ENCODE measurements at regions not wholly inside any gene's neighbourhood (a gene's known extent, or its start where the extent isn't known, plus 50 kb on each side); places are given as distances from the start of the nearest gene placed in this dataset.

GRCh38 chr6:132021552-132022375, 70.6 kb upstream of the CCN2 start (continued):
- no peak; the same call in 1 of the 2 replicates for TF ChIP-seq PBX2 (CRISPR knock-in tag; IDR thresholded peaks at IDR 0.05)
- TF ChIP-seq MIER3 (CRISPR knock-in tag; IDR thresholded peaks at IDR 0.05; ENCODE audit: borderline replicate concordance): peak; percentile 36; the same call in 1 of the 2 replicates
- TF ChIP-seq ZNF230 (CRISPR knock-in tag; IDR thresholded peaks at IDR 0.05): no peak
- peak; percentile 66; the same call in 1 of the 2 replicates for TF ChIP-seq MYPOP (CRISPR knock-in tag; IDR thresholded peaks at IDR 0.05)
- TF ChIP-seq ZNF772 (CRISPR knock-in tag; IDR thresholded peaks at IDR 0.05): no peak
- no peak for TF ChIP-seq ZNF276 (CRISPR knock-in tag; IDR thresholded peaks at IDR 0.05; ENCODE audit: low read depth)
- TF ChIP-seq ASH2L (IDR thresholded peaks at IDR 0.05; ENCODE audit: insufficient read length, low read depth, low read length): peak; percentile 94
- TF ChIP-seq KLF15 (CRISPR knock-in tag; IDR thresholded peaks at IDR 0.05; ENCODE audit: borderline replicate concordance): no peak
- TF ChIP-seq ZSCAN21 (CRISPR knock-in tag; IDR thresholded peaks at IDR 0.05; ENCODE audit: borderline replicate concordance): no peak
- no peak for TF ChIP-seq AGO2 (optimal IDR thresholded peaks at IDR 0.05; ENCODE audit: low read depth, low read length)
- no peak for TF ChIP-seq MED13 (CRISPR knock-in tag; IDR thresholded peaks at IDR 0.05)
- no peak for TF ChIP-seq AFF4 (CRISPR knock-in tag; IDR thresholded peaks at IDR 0.05)
- no peak; the same call in 1 of the 2 replicates for TF ChIP-seq IKZF5 (CRISPR knock-in tag; IDR thresholded peaks at IDR 0.05)
- no peak for TF ChIP-seq TBX3 (IDR thresholded peaks at IDR 0.05; ENCODE audit: borderline replicate concordance)
- peak; percentile 15; the same call in 1 of the 2 replicates for TF ChIP-seq ZNF792 (CRISPR knock-in tag; IDR thresholded peaks at IDR 0.05)
- TF ChIP-seq BCL3 (CRISPR knock-in tag; IDR thresholded peaks at IDR 0.05): no peak
- no peak for TF ChIP-seq MXI1 (IDR thresholded peaks at IDR 0.05; ENCODE audit: borderline replicate concordance, low read depth, low read length)

All from HepG2 (cell line).